IMR-90 (cell line): ENCODE measurements at regions not wholly inside any gene's neighbourhood (a gene's known extent, or its start where the extent isn't known, plus 50 kb on each side); places are given as distances from the start of the nearest gene placed in this dataset.

Experiments used
- CHD1 ChIP-seq: IDR thresholded peaks from 2 replicates; pipeline ENCODE4 v1.6.1; 2012; ENCODE audit warnings: low read depth, low read length, improper control_type of control experiment
- CTCF ChIP-seq: conservative IDR thresholded peaks from 2 replicates; pipeline ENCODE4 v1.5.1; 2012; ENCODE audit warnings: mild to moderate bottlenecking, low read depth, low read length, improper control_type of control experiment
- ELK1 ChIP-seq: fragments of 150-350 bp; IDR thresholded peaks from 2 replicates; pipeline ENCODE4 v1.6.1; 2016; ENCODE audit warnings: low read depth, mild to moderate bottlenecking, low read length, moderate library complexity, borderline replicate concordance
- MXI1 ChIP-seq: IDR thresholded peaks from 2 replicates; pipeline ENCODE4 v1.6.1; 2012; ENCODE audit warnings: low read depth, mild to moderate bottlenecking, low read length, moderate library complexity, borderline replicate concordance
- NFE2L2 ChIP-seq: fragments of 150-350 bp; IDR thresholded peaks from 2 replicates; pipeline ENCODE4 v1.6.1; 2016; ENCODE audit warnings: low read depth, mild to moderate bottlenecking, low read length
- POLR2A ChIP-seq: IDR thresholded peaks from 2 replicates; pipeline ENCODE4 v1.6.1; 2012; ENCODE audit warnings: mild to moderate bottlenecking, low read depth, low read length
- USF2 ChIP-seq: fragments of 150-350 bp; IDR thresholded peaks from 2 replicates; pipeline ENCODE4 v1.6.1; 2017; ENCODE audit warnings: mild to moderate bottlenecking, antibody characterized with exemption, low read length, low read depth

- TF ChIP-seq CTCF (no peak), USF2 (no peak), ELK1 (no peak), POLR2A (no peak), CHD1 (no peak), MXI1 (no peak), NFE2L2 (no peak)
These were observed 119.7 kb upstream of the CRIM1 start for GRCh38 chr2:36235882-36236281.
